Naive B cell (primary cell): ENCODE measurements at regions not wholly inside any gene's neighbourhood (a gene's known extent, or its start where the extent isn't known, plus 50 kb on each side); places are given as distances from the start of the nearest gene placed in this dataset.

Source experiments
- ATAC-seq, 2 donors: fragments of 150-1000 bp; cut with Tn5 transposase; 2 replicates each; pipeline ENCODE4 v1.10.0; 2021; ENCODE audit warnings: low read depth in 2 of 2, mild to moderate bottlenecking in 2 of 2, moderate library complexity in 2 of 2
- DNase-seq: peaks from one replicate; pipeline ENCODE4 v3.0.0; 2022
- H3K27ac Mint-ChIP-seq, 6 donors: one replicate each; pipeline ENCODE4 v1.8.0; 2020 to 2022; ENCODE audit warnings: mild to moderate bottlenecking in 6 of 6, mixed read lengths in 6 of 6, moderate library complexity in 5 of 6, inconsistent platforms in 2 of 6
- H3K27me3 Mint-ChIP-seq, 3 donors: one replicate each; pipeline ENCODE4 v1.8.0; 2021 to 2022; ENCODE audit warnings: mixed read lengths in 3 of 3, mild to moderate bottlenecking in 1 of 3
- H3K36me3 Mint-ChIP-seq, 2 donors: one replicate each; pipeline ENCODE4 v1.8.0; 2020 to 2022; ENCODE audit warnings: mixed read lengths in 2 of 2, inconsistent platforms in 1 of 2, mild to moderate bottlenecking in 1 of 2
- H3K4me1 Mint-ChIP-seq, 3 donors: one replicate each; pipeline ENCODE4 v1.8.0; 2020 to 2022; ENCODE audit warnings: mixed read lengths in 3 of 3, inconsistent platforms in 1 of 3, mild to moderate bottlenecking in 1 of 3, moderate library complexity in 1 of 3
- H3K4me3 Mint-ChIP-seq, 8 donors: one replicate each; pipeline ENCODE4 v1.8.0; 2020 to 2022; ENCODE audit warnings: mild to moderate bottlenecking in 8 of 8, mixed read lengths in 8 of 8, moderate library complexity in 8 of 8, inconsistent platforms in 2 of 8
- H3K9me3 Mint-ChIP-seq, 7 donors: one replicate each; pipeline ENCODE4 v1.8.0; 2020 to 2022; ENCODE audit warnings: mixed read lengths in 7 of 7, mild to moderate bottlenecking in 5 of 7, inconsistent platforms in 2 of 7, moderate library complexity in 1 of 7

DNA sequence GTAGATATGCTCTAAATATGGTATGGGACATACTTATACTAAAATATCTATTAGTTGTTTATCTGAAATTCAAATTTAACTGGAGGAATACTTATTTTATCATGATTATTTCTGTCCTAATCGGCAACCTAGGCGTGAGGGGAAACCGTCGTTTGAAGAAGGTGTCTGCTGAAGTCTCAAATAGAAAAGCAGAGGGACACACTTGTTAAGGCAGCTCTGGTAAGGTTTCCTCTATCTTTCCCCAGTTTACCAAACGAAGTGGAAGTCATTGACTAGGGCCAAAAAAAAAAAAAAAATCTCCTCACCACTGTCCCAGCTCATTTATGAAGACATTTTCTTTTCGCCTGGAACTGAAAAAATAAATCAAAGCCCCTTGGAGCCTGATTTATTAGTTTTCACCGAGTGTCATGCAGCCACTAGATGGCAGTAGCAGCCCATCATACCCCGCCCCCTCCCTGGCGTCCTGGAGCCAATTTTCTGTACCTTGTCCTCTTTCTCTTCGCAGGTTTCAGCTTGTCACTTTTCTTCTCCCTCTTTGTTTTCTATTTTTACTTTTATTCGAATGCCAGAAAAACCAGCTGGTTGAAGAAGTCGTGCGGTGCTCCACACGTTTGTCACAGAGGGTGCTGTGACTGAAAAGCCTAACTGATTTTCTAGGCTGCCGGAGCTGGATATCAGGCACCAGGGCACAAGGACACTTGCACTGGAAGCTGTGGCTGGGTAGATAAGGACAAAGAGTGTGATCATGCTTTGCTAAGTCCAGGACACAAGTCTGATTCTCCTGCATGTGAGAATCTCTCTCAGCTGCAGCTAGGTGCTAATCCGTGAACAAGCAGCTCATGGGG lies 238.7 kb downstream of the ZPLD1 start:
- DNase-seq, result peak; percentile 35
- peak; percentile 51 to 72 for ATAC-seq
- no peaks in the 10 kb centered on the region for H3K9me3 Mint-ChIP-seq
- peak overlapping the region in 1 of 6 donors; percentile 4 for H3K27ac Mint-ChIP-seq
- H3K36me3 Mint-ChIP-seq, result no peaks in the 10 kb centered on the region
- peaks cover 0 to 18% (median 7%) of the 10 kb centered on the region in 3 donors for H3K27me3 Mint-ChIP-seq
- H3K4me3 Mint-ChIP-seq, result no peak overlapping the region
- H3K4me1 Mint-ChIP-seq, result peaks cover 0 to 2% (median 0%) of the 10 kb centered on the region in 3 donors

DNA sequence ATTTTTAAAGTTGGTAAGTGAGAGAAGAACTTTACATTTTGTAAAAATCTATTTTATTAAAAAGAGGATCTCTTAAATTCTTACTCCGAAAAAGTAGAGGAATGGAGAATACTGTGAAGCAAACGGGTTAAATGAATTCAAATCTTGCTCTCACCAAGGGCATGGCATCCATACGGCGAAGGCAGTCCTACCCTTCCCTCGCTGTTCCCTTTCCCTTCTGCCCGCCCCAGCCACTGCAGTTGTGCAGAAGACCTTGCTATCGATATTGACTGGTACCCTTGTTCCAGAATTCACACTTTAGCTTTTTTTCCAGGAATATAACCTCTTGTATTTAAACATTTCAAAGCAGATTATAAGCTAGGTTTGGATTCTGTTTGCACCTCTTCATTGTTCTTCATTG lies 239.5 kb downstream of the ZPLD1 start:
- peaks cover 2 to 19% (median 3%) of the 10 kb centered on the region in 3 donors for H3K27me3 Mint-ChIP-seq
- no peak overlapping the region for H3K27ac Mint-ChIP-seq
- no peak overlapping the region for H3K4me3 Mint-ChIP-seq
- H3K4me1 Mint-ChIP-seq, result peaks cover 0 to 2% (median 0%) of the 10 kb centered on the region in 3 donors
- H3K9me3 Mint-ChIP-seq, result no peaks in the 10 kb centered on the region
- DNase-seq (no peak), ATAC-seq (no peak)
- H3K36me3 Mint-ChIP-seq, result no peaks in the 10 kb centered on the region

DNA sequence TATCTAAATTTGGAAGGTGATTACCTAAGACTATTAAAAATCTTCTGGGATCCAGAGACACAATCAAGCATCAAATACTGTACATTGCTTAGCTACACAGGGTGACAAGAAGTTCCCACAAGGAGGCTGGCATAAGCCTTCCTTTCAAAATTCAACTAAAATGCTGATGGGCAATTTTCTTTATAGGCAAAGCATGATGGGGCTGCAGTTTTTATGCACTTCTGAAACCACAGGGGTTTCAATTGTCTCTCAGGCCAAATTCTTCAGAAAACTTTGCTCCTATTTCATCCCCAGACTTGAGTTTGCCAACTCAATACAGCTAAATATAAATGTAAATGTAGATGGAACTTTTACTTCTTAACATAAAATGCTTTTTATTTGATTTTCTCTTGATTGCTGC lies 241.6 kb downstream of the ZPLD1 start:
- H3K27ac Mint-ChIP-seq, result no peak overlapping the region
- H3K4me1 Mint-ChIP-seq, result peaks cover 0 to 2% (median 0%) of the 10 kb centered on the region in 3 donors
- peaks cover 6 to 20% (median 6%) of the 10 kb centered on the region in 3 donors for H3K27me3 Mint-ChIP-seq
- ATAC-seq, result no peak
- H3K36me3 Mint-ChIP-seq, result no peaks in the 10 kb centered on the region
- H3K9me3 Mint-ChIP-seq, result no peaks in the 10 kb centered on the region
- no peak for DNase-seq
- H3K4me3 Mint-ChIP-seq, result no peak overlapping the region

DNA sequence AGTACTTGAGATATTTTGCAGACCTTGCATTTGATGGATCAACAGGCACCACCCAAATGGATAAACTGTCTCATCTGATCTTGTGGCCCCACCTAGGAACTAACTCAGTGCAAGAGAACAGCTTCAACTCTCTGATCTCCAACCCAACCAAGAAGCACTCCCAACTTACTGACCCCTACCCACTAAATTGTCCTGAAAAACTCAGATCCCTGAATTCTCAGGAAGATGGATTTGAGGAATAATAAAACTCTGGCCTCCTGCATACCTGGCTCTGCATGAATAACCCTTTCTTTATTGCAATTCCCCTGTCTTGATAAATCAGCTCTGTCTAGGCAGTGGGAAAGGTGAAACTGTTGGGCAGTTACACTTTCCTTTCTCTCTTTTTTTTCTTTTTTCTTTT lies 247.9 kb downstream of the ZPLD1 start:
- Mint-ChIP-seq H3K27ac (peak overlapping the region in 1 of 6 donors; percentile 68), H3K4me3 (no peak overlapping the region), H3K4me1 (no peaks in the 10 kb centered on the region), H3K36me3 (no peaks in the 10 kb centered on the region), H3K27me3 (peaks cover 22 to 29% (median 22%) of the 10 kb centered on the region in 3 donors), H3K9me3 (no peaks in the 10 kb centered on the region)
- DNase-seq (no peak), ATAC-seq (no peak)

DNA sequence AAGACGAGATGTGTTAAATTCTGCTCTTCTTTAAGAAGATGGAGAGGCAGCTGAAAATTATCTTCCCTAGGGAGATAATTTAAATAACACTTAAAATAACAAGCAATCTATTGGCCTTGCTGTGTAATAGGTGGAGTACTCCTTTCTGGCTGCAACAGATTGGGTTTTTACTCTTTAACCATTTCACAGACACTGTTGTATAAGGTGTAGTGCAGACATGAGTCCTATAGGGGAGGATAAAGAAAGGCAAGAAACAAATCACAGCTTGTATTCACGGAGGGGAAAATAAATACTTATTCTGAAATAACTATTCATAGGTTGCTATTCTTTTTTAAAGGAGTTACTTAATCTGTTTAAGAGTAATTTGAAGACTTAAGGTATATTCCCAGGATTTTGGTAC lies 252.0 kb downstream of the ZPLD1 start:
- no peak overlapping the region for H3K27ac Mint-ChIP-seq
- no peaks in the 10 kb centered on the region for H3K9me3 Mint-ChIP-seq
- peaks cover 19 to 21% (median 20%) of the 10 kb centered on the region in 3 donors for H3K27me3 Mint-ChIP-seq
- ATAC-seq (no peak), DNase-seq (no peak)
- no peaks in the 10 kb centered on the region for H3K4me1 Mint-ChIP-seq
- no peak overlapping the region for H3K4me3 Mint-ChIP-seq
- no peaks in the 10 kb centered on the region for H3K36me3 Mint-ChIP-seq

DNA sequence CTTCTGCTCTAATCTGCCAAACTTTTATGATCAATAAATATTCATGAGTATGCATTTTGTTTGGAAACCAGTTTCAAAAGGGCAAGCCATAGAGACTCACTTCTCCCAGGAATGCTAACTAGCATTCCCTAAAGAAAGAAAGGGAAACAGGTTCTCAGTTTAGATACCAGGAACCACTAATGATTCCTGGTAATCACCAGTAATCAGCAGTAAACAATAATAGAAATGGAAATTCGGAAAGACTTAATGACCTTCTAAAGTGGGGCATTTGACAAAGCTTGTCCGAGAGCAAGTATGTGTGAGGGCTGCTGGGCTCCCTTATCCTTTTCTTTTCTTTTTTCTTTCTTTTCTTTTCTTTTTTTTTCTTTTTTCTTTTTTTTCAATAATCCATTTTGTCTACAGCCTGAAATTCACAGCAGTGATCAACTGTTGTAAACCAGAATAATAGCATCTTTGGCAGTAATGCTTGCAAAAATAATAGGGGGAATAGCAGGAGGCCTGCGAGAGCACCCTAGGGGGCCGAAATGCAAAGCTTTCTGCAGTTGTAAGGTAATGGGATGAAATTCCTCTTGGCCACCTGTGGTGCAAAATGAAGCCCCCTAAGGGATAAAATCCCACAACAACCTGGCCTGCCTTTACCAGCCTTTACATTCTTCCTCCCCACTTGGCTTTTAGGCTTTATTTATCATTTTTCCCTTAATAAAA lies 253.2 kb downstream of the ZPLD1 start:
- Mint-ChIP-seq H3K4me1 (no peaks in the 10 kb centered on the region), H3K4me3 (no peak overlapping the region), H3K27ac (no peak overlapping the region), H3K9me3 (no peaks in the 10 kb centered on the region), H3K27me3 (peaks cover 12 to 28% (median 20%) of the 10 kb centered on the region in 3 donors), H3K36me3 (no peaks in the 10 kb centered on the region)
- DNase-seq (no peak), ATAC-seq (no peak)

DNA sequence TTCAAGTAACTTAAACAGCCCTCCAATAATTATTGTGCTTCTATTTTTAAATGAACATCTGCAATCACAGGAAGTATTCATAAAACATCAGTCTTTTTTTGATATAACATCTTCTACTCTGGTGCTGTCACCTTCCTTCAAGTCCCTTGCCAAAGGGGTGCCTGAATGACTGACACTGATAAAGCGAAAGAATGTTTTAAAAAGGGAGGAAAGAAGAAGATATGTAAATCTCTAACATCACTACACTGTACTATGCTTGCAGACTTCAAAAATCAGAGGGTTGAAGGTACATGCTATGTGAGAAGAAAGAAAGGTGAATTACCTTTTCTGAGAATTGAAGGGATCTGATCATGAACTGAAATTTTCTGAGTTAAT lies 253.7 kb downstream of the ZPLD1 start:
- DNase-seq, result no peak
- Mint-ChIP-seq H3K27me3 (peaks cover 15 to 32% (median 19%) of the 10 kb centered on the region in 3 donors), H3K4me3 (no peak overlapping the region), H3K4me1 (no peaks in the 10 kb centered on the region), H3K36me3 (no peaks in the 10 kb centered on the region), H3K27ac (no peak overlapping the region), H3K9me3 (no peaks in the 10 kb centered on the region)
- no peak for ATAC-seq

DNA sequence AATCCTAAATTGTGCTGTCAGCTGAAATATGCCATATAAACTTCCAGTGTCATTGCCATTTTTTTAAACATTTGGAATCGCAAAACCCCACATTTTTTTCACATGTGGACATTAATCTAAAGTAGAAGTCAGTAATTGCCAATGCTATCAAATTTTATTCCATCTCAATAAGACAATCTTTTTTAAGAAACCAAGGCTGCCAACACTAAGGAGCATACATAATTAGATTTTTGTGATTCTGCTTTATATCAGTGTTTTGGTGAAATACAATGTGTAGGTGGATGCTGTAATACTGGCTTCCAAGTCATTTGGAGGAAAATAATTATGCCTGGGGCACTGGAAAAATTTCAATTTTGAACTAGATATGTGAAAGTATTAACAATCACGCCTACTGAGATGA lies 256.7 kb downstream of the ZPLD1 start:
- Mint-ChIP-seq H3K27ac (no peak overlapping the region), H3K4me1 (no peaks in the 10 kb centered on the region), H3K27me3 (peaks cover 11 to 22% (median 20%) of the 10 kb centered on the region in 3 donors), H3K9me3 (no peaks in the 10 kb centered on the region), H3K36me3 (no peaks in the 10 kb centered on the region), H3K4me3 (no peak overlapping the region)
- DNase-seq (no peak), ATAC-seq (no peak)

DNA sequence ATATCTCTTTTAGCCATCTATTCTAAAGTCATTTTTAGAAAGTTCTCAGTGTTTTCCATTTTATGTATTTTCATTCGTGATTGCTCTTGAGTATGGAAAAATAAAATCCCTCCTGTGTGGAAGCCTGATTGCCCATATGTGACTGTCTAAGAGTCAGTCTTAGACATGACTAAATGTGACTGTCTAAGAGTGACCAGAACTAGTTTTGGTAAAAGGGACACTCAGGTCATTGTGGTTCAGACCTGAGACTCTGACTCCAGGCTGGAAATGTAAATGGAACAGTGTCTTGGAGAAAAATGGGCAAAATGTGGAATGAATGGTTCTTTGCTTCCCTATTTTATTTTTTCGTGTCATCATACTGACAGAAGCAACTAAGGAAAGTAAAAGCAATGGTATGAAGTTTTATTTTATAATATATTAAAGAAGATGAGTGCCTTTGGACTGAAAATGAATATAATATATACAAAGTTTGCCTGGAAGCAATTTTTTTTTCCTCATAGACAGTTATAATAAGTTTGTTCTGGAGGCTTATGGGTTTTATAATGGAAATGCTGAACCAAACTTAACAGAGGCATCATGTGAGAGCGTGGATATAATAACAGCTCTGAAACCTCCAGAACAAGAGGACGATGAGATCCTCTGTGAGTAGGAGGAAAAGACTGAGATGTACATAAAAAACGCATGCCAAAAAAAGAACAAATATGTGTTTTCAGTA lies 264.4 kb downstream of the ZPLD1 start:
- no peaks in the 10 kb centered on the region for H3K36me3 Mint-ChIP-seq
- no peaks in the 10 kb centered on the region for H3K27me3 Mint-ChIP-seq
- no peaks in the 10 kb centered on the region for H3K4me1 Mint-ChIP-seq
- no peak overlapping the region for H3K27ac Mint-ChIP-seq
- ATAC-seq, result no peak
- no peak overlapping the region for H3K4me3 Mint-ChIP-seq
- no peaks in the 10 kb centered on the region for H3K9me3 Mint-ChIP-seq
- DNase-seq, result no peak

DNA sequence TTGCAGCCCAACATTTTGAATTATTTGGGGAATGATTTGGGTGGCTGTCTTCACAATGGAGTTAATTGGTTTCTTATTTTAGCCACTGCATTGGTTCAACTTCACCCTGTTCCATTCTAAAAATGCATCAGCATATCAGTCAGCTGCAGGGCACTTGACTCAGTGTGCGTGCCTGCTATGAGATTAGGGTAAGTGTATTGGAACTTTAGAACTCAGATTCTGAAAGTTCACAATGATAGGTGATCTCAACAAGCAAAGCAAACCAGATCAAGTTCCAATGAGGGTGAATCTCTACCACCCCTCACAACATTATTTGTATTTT lies 265.0 kb downstream of the ZPLD1 start:
- Mint-ChIP-seq H3K27me3 (no peaks in the 10 kb centered on the region), H3K4me3 (no peak overlapping the region), H3K9me3 (no peaks in the 10 kb centered on the region), H3K27ac (no peak overlapping the region), H3K4me1 (no peaks in the 10 kb centered on the region), H3K36me3 (no peaks in the 10 kb centered on the region)
- DNase-seq (no peak), ATAC-seq (no peak)

DNA sequence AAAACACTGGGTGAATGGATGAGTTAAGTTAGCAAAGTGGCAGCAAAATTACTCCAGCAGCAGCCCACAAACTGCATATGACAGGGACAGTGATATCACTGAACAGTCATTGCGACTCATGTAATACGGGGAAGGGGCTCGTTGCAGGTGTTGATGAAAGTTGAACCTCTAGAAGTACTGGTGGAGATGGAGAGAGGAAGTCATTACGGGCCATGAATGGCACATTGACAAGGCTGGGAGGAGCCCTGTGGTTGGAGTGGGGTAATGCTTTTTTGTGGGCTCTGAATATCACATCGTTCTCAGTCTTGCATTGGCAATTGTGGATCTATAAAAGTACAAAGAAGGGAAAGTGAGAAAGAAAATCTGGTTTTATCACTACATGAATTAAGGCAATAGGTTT lies 278.1 kb downstream of the ZPLD1 start:
- Mint-ChIP-seq H3K4me1 (no peaks in the 10 kb centered on the region), H3K36me3 (no peaks in the 10 kb centered on the region), H3K4me3 (no peak overlapping the region), H3K9me3 (no peaks in the 10 kb centered on the region), H3K27me3 (no peaks in the 10 kb centered on the region), H3K27ac (no peak overlapping the region)
- no peak for ATAC-seq
- no peak for DNase-seq

DNA sequence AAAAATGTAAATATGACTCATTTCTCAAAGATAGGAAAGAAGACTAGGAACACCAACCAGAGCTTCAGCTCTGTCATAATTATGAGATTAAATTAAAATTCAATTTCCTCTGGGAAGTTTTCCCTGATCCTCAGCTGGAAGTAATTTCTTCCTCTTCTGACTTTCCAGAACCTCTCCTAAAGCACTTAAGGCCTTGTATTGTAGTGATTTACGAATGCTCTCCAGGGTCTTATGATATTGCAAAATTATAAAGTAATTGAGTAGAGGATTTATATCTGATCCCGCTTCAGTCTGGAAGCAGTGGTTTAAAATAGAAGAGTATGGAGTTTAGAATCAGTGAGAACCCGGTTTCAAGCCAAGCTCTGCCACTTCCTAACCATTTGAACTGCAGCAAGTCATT lies 279.8 kb downstream of the ZPLD1 start:
- ATAC-seq (no peak), DNase-seq (no peak)
- Mint-ChIP-seq H3K4me1 (no peaks in the 10 kb centered on the region), H3K4me3 (no peak overlapping the region), H3K27ac (no peak overlapping the region), H3K9me3 (no peaks in the 10 kb centered on the region), H3K36me3 (no peaks in the 10 kb centered on the region), H3K27me3 (no peaks in the 10 kb centered on the region)

DNA sequence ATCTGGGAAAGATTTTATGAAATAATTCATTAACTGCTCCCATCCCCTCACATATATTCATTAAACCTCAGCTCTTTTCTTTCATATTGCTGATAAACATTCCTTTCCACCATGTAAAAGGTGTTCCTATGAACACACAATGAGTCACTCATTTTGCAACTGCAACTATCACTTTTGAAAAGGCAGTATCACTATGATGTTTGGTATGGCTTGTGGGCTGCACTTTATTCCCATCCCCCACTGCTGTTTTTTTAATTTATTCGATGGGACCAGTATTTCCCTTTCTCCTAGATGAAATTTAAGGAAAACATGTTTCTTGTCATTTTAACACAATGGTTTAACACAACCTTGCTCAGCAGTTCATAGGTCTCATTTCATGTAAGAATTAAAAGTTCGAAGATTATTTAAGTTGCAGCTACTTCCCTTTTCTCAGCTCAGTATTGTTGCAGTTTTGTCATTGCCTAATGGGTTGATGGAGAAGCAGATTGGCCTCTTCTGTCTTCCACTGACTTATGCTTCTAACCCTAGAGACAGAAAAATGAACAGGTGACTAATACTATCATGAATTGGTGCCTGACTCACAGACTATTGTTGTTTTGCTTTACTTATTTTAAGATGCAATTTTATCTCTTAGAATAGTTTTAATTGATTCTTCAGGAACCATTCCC lies 280.3 kb downstream of the ZPLD1 start:
- no peaks in the 10 kb centered on the region for H3K27me3 Mint-ChIP-seq
- H3K4me1 Mint-ChIP-seq, result no peaks in the 10 kb centered on the region
- no peak overlapping the region for H3K4me3 Mint-ChIP-seq
- DNase-seq (no peak), ATAC-seq (no peak)
- H3K36me3 Mint-ChIP-seq, result no peaks in the 10 kb centered on the region
- no peak overlapping the region for H3K27ac Mint-ChIP-seq
- no peaks in the 10 kb centered on the region for H3K9me3 Mint-ChIP-seq
